K562 (cell line): ENCODE measurements at regions not wholly inside any gene's neighbourhood (a gene's known extent, or its start where the extent isn't known, plus 50 kb on each side); places are given as distances from the start of the nearest gene placed in this dataset.

Experiments used
- CHD7 ChIP-seq: fragments of 200-600 bp; sonication (generic); IDR thresholded peaks from one replicate; pipeline ENCODE4 v1.6.1; 2012; ENCODE audit warnings: mild to moderate bottlenecking, low read depth, low read length, inconsistent platforms
- ETS1 ChIP-seq: conservative IDR thresholded peaks from 2 replicates; pipeline ENCODE4 v1.6.1; 2011; ENCODE audit warnings: low read depth, mild to moderate bottlenecking, low read length; ENCODE audit not compliant: control insufficient read depth
- HES1 ChIP-seq: fragments of 450-650 bp; IDR thresholded peaks from 2 replicates; pipeline ENCODE4 v1.6.1; 2016; ENCODE audit warnings: low read depth, mild to moderate bottlenecking, moderate library complexity
- MXI1 ChIP-seq: IDR thresholded peaks from 2 replicates; pipeline ENCODE4 v1.6.1; 2011; ENCODE audit warnings: low read depth, mild to moderate bottlenecking, improper control_type of control experiment, low read length
- RBBP5 ChIP-seq: fragments of 200-600 bp; sonication (generic); IDR thresholded peaks from 2 replicates; pipeline ENCODE4 v1.6.1; 2012; ENCODE audit warnings: borderline replicate concordance, mild to moderate bottlenecking, low read length, control low read depth, inconsistent platforms; ENCODE audit not compliant: insufficient read depth, poor library complexity, severe bottlenecking

GRCh38 chr20:39853636-39854035 lies 835.4 kb downstream of the MAFB start (continued):
- no peak for TF ChIP-seq CHD7
- TF ChIP-seq MXI1, result no peak
- TF ChIP-seq HES1, result no peak
- no peak for TF ChIP-seq ETS1
- no peak for TF ChIP-seq RBBP5
